PC-3 (cell line): ENCODE measurements at regions not wholly inside any gene's neighbourhood (a gene's known extent, or its start where the extent isn't known, plus 50 kb on each side); places are given as distances from the start of the nearest gene placed in this dataset.

Source experiments
- ATAC-seq: fragments of 200-7000 bp; cut with Tn5 transposase; 2 replicates; pipeline ENCODE4 v1.9.1; 2020; ENCODE audit warnings: mild to moderate bottlenecking, moderate library complexity
- BruUV-seq: library from RNA; stranded (reverse); fragments of 400-500 nt; replicated peaks from 2 replicates; lab custom pipeline; 2021; lab: Mats Ljungman, UMichigan
- CTCF ChIA-PET: fragments of 300-600 bp; sonication (Branson Sonifier 250); formaldehyde crosslinking; loops from one replicate; lab custom pipeline; 2022; ENCODE audit warnings: antibody characterized with exemption; lab: Charles Lee
- POLR2A ChIA-PET: fragments of 300-600 bp; sonication (Branson Sonifier 250); formaldehyde crosslinking; loops from one replicate; lab custom pipeline; 2022; ENCODE audit warnings: antibody characterized with exemption; ENCODE audit not compliant: unreplicated experiment; lab: Charles Lee
- DNase-seq: peaks from one replicate; pipeline ENCODE4 v3.0.0-alpha.2; 2015
- H2AFZ ChIP-seq: fragments of 300-600 bp; sonication (generic); 2 replicates; pipeline ENCODE4 v1.6.0; 2016; ENCODE audit warnings: antibody characterized with exemption, low read length
- H3F3A ChIP-seq: fragments of 300-600 bp; sonication (generic); one replicate; pipeline ENCODE4 v1.6.0; 2017; ENCODE audit warnings: antibody characterized with exemption, low read length, control low read depth, mild to moderate bottlenecking; ENCODE audit not compliant: unreplicated experiment
- H3K27ac ChIP-seq: fragments of 300-600 bp; sonication (generic); 2 replicates; pipeline ENCODE4 v1.5.1; 2016; ENCODE audit warnings: mild to moderate bottlenecking, low read length
- H3K27me3 ChIP-seq: fragments of 300-600 bp; sonication (generic); 2 replicates; pipeline ENCODE4 v1.6.1; 2016; ENCODE audit warnings: low read length, mixed read lengths
- H3K36me3 ChIP-seq: fragments of 300-600 bp; sonication (generic); 2 replicates; pipeline ENCODE4 v1.6.1; 2016; ENCODE audit warnings: low read depth, mixed run types, low read length, mixed read lengths
- H3K4me1 ChIP-seq: fragments of 300-600 bp; sonication (generic); 2 replicates; pipeline ENCODE4 v1.5.1; 2016; ENCODE audit warnings: low read length; ENCODE audit not compliant: insufficient read depth
- H3K4me2 ChIP-seq: fragments of 300-600 bp; sonication (generic); 2 replicates; pipeline ENCODE4 v1.6.0; 2016; ENCODE audit warnings: low read length
- H3K4me3 ChIP-seq: fragments of 300-600 bp; sonication (generic); 2 replicates; pipeline ENCODE4 v1.5.1; 2016; ENCODE audit warnings: mild to moderate bottlenecking, low read length, mixed read lengths
- H3K79me2 ChIP-seq: fragments of 300-600 bp; sonication (generic); 2 replicates; pipeline ENCODE4 v1.6.1; 2017; ENCODE audit warnings: low read length, mixed read lengths
- H3K9ac ChIP-seq: fragments of 300-600 bp; sonication (generic); 2 replicates; pipeline ENCODE4 v1.6.0; 2016; ENCODE audit warnings: mild to moderate bottlenecking, low read length
- H3K9me2 ChIP-seq: fragments of 300-600 bp; sonication (generic); replicated peaks from 2 replicates; pipeline ENCODE4 v1.6.1; 2016; ENCODE audit warnings: mixed run types, low read length, mixed read lengths
- H3K9me3 ChIP-seq: fragments of 300-600 bp; sonication (generic); 2 replicates; pipeline ENCODE4 v1.6.1; 2016; ENCODE audit warnings: low read length, mixed read lengths
- H4K20me1 ChIP-seq: fragments of 300-600 bp; sonication (generic); 2 replicates; pipeline ENCODE4 v1.6.1; 2016; ENCODE audit warnings: low read length, mixed read lengths
- EZH2 ChIP-seq: fragments of 300-600 bp; sonication (generic); IDR thresholded peaks from one replicate; pipeline ENCODE4 v1.6.1; 2017; ENCODE audit warnings: antibody characterized with exemption, mild to moderate bottlenecking, low read length; ENCODE audit not compliant: unreplicated experiment
- EZH2phosphoT487 ChIP-seq: fragments of 300-600 bp; sonication (generic); IDR thresholded peaks from 2 replicates; pipeline ENCODE4 v1.6.1; 2018; ENCODE audit warnings: mild to moderate bottlenecking, antibody characterized with exemption, low read length, borderline replicate concordance
- intact Hi-C: fragments of 100-400 bp; cut with micrococcal nuclease; formaldehyde crosslinking; loops from 2 replicates; pipeline ENCODE4 v1.9.0; 2023
- TF ChIP-seq, protein P1 (sequence below): fragments of 300-600 bp; sonication (generic); conservative IDR thresholded peaks from 2 replicates; pipeline ENCODE4 v1.5.1; 2017; ENCODE audit warnings: antibody characterized with exemption, low read depth, mild to moderate bottlenecking, low read length

DNA sequence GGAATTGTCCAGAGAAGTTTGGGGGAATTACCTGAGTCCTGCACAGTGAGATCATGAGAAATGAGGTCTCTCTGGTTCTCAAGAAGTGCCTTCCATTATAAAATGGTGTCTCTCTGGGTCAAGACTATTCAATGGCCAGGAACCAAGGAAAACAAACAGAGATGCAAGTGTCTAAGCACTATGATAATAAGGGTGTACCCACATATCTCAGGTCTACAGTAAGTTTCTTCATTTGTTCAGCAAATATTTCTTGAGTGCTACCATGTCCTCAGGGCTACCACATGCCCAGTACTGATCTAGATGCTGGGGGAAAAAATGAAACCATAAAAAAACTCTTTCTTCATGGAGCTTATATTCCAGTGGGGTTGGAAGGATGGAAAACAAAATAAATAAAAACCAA is 170.0 kb downstream of the ACKR3 start:
- Histone ChIP-seq H3K9me2 (no peaks in the 10 kb centered on the region), H3K4me2 (no peak overlapping the region), H3K27ac (no peak overlapping the region), H3K27me3 (no peaks in the 10 kb centered on the region), H3K79me2 (no peaks in the 10 kb centered on the region), H3K9me3 (no peaks in the 10 kb centered on the region), H3K4me1 (peaks cover 14% of the 10 kb centered on the region), H3K36me3 (no peaks in the 10 kb centered on the region), H4K20me1 (no peaks in the 10 kb centered on the region), H3F3A (no peaks in the 10 kb centered on the region), H3K9ac (no peak overlapping the region), H3K4me3 (no peak overlapping the region), H2AFZ (no peak overlapping the region)
- no TSS peak for BruUV-seq
- DNase-seq: no peak
- TF ChIP-seq EZH2 (no peak), EZH2phosphoT487 (no peak)
- TF ChIP-seq, protein P1, sequence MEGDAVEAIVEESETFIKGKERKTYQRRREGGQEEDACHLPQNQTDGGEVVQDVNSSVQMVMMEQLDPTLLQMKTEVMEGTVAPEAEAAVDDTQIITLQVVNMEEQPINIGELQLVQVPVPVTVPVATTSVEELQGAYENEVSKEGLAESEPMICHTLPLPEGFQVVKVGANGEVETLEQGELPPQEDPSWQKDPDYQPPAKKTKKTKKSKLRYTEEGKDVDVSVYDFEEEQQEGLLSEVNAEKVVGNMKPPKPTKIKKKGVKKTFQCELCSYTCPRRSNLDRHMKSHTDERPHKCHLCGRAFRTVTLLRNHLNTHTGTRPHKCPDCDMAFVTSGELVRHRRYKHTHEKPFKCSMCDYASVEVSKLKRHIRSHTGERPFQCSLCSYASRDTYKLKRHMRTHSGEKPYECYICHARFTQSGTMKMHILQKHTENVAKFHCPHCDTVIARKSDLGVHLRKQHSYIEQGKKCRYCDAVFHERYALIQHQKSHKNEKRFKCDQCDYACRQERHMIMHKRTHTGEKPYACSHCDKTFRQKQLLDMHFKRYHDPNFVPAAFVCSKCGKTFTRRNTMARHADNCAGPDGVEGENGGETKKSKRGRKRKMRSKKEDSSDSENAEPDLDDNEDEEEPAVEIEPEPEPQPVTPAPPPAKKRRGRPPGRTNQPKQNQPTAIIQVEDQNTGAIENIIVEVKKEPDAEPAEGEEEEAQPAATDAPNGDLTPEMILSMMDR: no peak
- ATAC-seq: no peak
- ChIA-PET CTCF (no interaction called here), POLR2A (no interaction called here)
- intact Hi-C loops: no loop called here

DNA sequence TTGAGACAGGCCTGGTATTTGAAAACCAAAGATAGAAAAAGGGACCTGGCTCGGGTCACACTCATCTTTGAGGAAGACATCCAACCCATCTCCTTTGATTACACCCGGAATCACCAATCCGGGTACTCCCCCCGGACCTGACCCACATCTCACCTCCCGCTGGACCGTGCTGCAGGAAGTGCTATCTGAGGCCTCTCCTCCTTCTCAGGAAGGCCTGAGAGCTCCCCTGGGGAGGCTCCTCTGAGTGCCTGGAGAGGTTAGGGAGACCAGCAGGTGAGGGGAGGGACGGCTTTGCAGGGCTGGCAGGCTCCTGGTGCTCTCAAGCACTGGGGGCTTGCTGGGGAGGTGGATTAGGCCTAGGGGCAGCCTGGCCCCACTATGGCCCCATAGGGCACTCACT is 170.9 kb downstream of the ACKR3 start:
- TF ChIP-seq EZH2 (no peak), EZH2phosphoT487 (no peak)
- TF ChIP-seq, protein P1: no peak
- Histone ChIP-seq H3K27me3 (no peaks in the 10 kb centered on the region), H3K4me1 (peaks cover 22% of the 10 kb centered on the region), H3K4me3 (no peak overlapping the region), H3K4me2 (no peak overlapping the region), H3K9ac (no peak overlapping the region), H3K9me2 (no peaks in the 10 kb centered on the region), H3F3A (no peaks in the 10 kb centered on the region), H4K20me1 (no peaks in the 10 kb centered on the region), H3K79me2 (no peaks in the 10 kb centered on the region), H3K9me3 (no peaks in the 10 kb centered on the region), H3K27ac (no peak overlapping the region), H3K36me3 (no peaks in the 10 kb centered on the region), H2AFZ (no peak overlapping the region)
- intact Hi-C loops: no loop called here
- DNase-seq (no peak), ATAC-seq (no peak)
- no TSS peak for BruUV-seq
- ChIA-PET CTCF (no interaction called here), POLR2A (no interaction called here)

DNA sequence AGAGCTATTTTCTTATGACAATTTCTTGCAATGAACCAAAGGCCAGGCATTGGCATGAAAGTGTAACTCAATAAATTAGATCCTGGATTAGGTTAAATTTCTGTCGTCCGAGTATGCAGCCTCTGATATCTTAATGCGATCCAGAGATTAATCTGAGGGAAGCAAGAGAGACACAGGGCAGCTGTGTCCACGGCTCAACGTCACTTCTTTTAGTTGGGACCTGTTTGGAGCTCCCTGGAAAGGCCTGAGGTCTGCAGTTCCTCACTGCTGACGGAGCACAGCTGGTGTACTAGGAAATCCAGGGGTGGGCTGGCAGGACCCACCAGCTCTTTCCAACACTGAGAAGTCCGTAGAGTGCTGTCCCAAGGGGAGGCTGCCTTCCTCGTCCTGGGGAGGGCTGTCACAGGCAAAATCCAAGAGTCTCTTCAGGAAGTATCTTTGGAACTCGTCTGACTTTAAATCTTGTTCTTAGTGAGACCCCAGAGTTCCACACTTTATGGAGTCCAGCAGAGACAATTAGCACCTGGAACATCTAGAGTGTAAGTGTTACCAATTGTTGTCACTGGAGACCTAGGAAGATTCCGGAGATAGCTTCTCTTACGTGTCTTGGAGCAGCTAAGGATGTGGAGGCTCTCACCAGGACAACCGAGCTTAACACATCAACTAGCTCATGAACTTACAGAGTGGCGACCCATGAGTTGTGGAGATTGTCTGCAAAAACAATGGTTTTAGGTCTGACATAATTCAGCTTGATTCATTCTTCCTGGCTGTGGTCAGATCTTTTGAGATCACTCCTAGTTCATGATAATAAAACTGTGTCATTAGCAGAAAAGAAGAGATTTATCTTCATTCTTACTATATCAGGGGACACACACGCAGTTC is 173.7 kb downstream of the ACKR3 start:
- Histone ChIP-seq H3K27ac (no peak overlapping the region), H3K4me3 (no peak overlapping the region), H2AFZ (no peak overlapping the region), H3K9me3 (no peaks in the 10 kb centered on the region), H3K4me2 (no peak overlapping the region), H3K27me3 (no peaks in the 10 kb centered on the region), H3K9me2 (no peaks in the 10 kb centered on the region), H3K36me3 (no peaks in the 10 kb centered on the region), H3K79me2 (no peaks in the 10 kb centered on the region), H3K9ac (no peak overlapping the region), H3F3A (no peaks in the 10 kb centered on the region), H4K20me1 (no peaks in the 10 kb centered on the region), H3K4me1 (peaks cover 39% of the 10 kb centered on the region)
- TF ChIP-seq, protein P1: no peak
- TF ChIP-seq EZH2 (no peak), EZH2phosphoT487 (no peak)
- intact Hi-C loops: no loop called here
- ChIA-PET POLR2A (no interaction called here), CTCF (no interaction called here)
- no TSS peak for BruUV-seq
- ATAC-seq (no peak), DNase-seq (no peak)
